A673 (cell line): ENCODE measurements at regions not wholly inside any gene's neighbourhood (a gene's known extent, or its start where the extent isn't known, plus 50 kb on each side); places are given as distances from the start of the nearest gene placed in this dataset.

Source experiments
- EZH2 ChIP-seq: fragments of 200-600 bp; sonication (generic); IDR thresholded peaks from 2 replicates; pipeline ENCODE4 v1.6.1; 2017; ENCODE audit warnings: borderline replicate concordance, low read depth, mild to moderate bottlenecking, mixed read lengths, antibody characterized with exemption, low read length; ENCODE audit not compliant: poor library complexity, severe bottlenecking
- TF ChIP-seq, protein P1 (sequence below): fragments of 300-800, 200-600 bp; sonication (generic); conservative IDR thresholded peaks from 2 replicates; pipeline ENCODE4 v1.5.1; 2017; ENCODE audit warnings: low read depth, mild to moderate bottlenecking, antibody characterized with exemption, low read length, moderate library complexity, mixed read lengths

- TF ChIP-seq, protein P1, sequence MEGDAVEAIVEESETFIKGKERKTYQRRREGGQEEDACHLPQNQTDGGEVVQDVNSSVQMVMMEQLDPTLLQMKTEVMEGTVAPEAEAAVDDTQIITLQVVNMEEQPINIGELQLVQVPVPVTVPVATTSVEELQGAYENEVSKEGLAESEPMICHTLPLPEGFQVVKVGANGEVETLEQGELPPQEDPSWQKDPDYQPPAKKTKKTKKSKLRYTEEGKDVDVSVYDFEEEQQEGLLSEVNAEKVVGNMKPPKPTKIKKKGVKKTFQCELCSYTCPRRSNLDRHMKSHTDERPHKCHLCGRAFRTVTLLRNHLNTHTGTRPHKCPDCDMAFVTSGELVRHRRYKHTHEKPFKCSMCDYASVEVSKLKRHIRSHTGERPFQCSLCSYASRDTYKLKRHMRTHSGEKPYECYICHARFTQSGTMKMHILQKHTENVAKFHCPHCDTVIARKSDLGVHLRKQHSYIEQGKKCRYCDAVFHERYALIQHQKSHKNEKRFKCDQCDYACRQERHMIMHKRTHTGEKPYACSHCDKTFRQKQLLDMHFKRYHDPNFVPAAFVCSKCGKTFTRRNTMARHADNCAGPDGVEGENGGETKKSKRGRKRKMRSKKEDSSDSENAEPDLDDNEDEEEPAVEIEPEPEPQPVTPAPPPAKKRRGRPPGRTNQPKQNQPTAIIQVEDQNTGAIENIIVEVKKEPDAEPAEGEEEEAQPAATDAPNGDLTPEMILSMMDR = no peak
- TF ChIP-seq EZH2 = no peak
Measured at GRCh38 chr10:44070282-44070681, 314.6 kb downstream of the CXCL12 start.
